ENCODE measurements at regions not wholly inside any gene's neighbourhood (a gene's known extent, or its start where the extent isn't known, plus 50 kb on each side); places are given as distances from the start of the nearest gene placed in this dataset.

DNA sequence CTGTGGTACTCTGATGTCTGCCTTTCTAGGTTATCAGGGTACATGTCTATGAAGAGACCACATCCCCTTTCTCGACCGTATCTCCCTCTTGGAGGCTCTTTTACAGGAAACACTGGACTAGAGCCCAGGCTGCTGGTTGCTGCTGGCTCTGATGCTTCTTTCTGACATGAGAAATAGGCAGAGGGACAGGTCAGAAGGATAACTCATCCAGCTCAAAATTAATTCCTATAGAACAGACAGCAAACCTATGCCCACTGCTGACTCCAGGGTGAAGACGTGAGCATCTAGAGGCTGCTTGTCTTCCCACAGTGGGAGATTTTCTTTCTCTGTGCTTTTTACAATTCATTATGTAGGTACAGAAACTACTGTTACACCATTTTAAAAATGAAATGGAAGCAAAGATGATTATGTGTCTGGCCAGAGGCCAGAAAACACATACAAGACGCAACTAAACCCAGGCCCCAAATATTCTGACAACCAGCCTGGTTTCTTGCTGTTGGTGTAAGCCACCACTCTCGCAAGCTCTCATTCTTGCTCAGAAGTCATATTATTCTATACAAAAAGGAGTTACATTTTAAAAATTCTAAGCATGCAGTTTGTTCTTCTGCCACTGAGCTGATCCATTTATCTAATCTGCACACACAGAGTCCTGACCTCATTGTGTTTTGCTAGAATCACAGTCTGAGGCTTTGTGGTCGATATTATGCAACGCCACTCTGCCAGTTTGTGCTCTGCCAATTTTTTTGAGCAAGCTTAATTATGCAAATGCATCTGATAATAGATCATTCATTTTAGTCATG lies 424.3 kb downstream of the KIF20B start:
- no peak for DNase-seq (ENCODE audit: low read depth)

DNA sequence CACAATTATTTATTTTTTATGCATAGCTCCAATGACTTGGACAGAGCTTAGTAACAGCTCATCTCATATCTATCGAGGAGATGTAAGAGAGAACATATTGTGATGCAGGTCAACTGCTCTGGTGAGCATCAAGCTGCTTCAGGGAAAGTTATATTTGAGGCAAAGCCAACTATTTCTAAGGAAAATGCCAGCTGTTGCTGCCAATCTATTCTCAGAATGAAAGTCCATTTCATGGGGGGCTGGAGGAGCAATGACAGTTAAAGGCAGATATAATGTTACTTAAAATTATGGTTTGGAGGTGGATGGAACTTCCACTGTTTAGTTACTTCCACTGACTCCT lies 424.8 kb downstream of the KIF20B start:
- no peak for DNase-seq (ENCODE audit: low read depth)

DNA sequence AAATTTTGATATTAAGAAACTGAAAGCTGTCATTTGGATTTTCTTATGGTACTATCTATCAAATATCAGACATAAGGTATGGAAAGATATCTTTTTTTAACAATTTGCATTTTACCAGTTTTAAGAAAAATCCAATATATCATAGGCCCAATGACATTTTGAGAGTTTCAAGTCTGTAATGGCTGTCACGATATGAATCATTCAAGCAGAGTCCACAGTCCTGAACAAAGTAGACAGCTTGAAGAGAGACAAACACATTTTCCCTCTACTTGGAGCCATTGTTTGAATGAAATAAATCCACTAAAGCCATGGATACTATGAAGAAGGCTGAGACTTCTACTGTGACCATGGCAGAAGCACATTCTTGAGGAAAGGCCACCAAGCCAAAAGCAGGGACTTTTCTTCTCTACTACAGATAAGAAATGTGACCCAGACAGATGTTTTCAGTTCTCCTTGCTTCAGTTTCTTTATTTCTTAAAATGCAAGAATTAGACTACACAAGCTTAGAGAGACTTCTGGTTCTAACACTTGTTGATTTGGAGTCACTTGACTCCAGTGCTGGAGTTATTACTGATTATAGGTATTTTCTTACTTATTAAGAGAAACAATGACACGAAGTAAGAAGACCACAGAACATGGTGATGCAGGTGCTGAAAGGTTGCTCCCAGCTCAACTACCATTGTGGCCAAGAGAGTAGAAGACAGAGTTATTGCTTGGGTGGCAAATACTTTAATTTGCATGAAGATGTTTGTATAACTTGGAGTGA lies 429.1 kb downstream of the KIF20B start:
- DNase-seq (ENCODE audit: low read depth): no peak

GRCh38 chr10:90133606-90134005 lies 432.2 kb downstream of the KIF20B start:
- DNase-seq (ENCODE audit: low read depth): no peak

DNA sequence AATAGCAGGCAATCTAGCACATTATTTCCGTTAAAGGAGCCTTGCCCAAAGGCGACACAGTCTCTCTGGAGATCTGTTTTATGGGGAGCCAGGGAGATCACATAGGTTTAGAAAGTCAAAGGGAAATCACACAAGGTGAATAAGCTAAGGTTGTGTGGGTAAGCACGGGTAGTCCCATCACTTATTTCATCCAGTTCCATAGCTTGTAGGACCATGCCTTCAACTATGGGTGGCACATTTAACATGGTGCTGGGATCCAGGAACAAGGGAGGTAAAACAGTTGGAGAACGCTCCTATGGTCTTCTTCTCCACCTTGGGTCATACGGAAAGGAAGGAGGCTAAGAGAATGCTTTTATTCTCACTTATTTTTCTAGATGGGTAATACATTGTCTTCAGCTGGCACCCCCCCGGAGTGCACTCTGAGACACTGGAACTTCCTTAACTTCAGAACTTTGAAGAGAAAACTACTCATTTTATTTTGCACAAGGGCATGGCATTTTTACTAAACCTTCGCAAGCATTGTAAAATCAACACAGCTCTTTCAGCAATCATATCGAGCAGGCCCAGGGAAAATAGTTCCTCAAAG lies 435.4 kb downstream of the KIF20B start:
- no peak for DNase-seq (ENCODE audit: low read depth)

DNA sequence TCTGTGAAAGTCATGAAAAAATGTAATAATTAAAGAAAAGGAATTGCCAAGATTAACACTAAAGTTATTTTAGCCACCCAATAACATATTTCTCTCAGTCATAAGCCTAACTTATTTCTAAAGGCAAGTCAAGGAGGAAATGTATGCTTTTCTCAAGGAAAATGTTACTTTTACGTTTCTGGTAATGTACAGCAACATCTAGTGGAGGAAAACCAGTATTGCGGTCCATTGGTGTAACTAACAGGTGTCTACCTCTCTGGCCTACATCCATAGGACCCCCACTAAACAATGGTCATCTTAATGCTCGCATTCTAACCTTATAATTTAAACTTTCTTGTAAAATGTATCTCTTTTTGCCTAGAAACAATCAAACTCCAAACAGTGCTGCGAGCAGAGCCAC lies 437.5 kb downstream of the KIF20B start:
- DNase-seq (ENCODE audit: low read depth): no peak

DNA sequence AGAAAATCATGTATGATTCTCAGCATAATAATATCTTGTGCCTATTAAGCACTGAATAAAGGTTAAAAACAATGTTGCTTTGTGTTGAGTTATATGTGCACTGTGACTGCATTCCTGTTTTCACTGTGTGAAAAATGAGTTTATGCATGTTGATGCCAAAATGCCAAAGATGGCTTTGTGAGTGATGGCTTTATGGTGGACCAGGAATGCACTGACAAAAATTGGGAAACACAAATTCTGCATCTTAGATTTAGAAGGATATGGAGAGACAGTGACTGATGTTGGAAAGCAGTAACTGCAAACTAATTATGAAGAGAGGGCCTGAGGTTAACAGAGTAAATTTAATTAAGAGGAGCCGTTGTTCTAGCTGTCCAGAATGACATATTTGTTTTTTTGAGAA lies 440.4 kb downstream of the KIF20B start:
- DNase-seq (ENCODE audit: low read depth): no peak

- DNase-seq (ENCODE audit: low read depth): no peak
Measured at GRCh38 chr10:90143937-90144336, 442.5 kb downstream of the KIF20B start.

GRCh38 chr10:90148116-90148855 lies 446.9 kb downstream of the KIF20B start:
- peak; percentile 49 for DNase-seq (ENCODE audit: low read depth)

DNA sequence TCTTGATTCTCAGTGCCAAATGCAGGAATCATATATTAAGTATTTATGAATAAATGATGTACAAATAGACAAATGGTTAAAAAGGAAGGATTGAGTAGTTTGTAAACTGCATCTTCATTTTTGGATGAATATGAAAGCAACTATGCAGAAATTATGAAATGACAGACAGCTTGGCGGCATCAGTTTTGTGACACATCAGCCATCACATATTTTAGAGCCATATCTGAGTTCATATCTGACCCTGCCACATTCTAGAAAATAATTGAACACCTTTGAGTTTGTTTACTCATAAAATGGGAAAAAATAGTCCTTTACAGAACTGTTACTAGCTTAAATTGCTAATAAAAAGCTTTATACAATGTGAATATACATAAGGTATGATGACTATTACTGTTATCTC lies 448.2 kb downstream of the KIF20B start:
- no peak for DNase-seq (ENCODE audit: low read depth)

- peak; percentile 82 for DNase-seq (ENCODE audit: low read depth)
Measured at GRCh38 chr10:90162271-90162853, 461.0 kb downstream of the KIF20B start.

- peak; percentile 79 for DNase-seq (ENCODE audit: low read depth)
Measured at GRCh38 chr10:90167174-90168064, 466.0 kb downstream of the KIF20B start.

- DNase-seq (ENCODE audit: low read depth): no peak
Measured at GRCh38 chr10:90168244-90168643, 466.9 kb downstream of the KIF20B start.

DNA sequence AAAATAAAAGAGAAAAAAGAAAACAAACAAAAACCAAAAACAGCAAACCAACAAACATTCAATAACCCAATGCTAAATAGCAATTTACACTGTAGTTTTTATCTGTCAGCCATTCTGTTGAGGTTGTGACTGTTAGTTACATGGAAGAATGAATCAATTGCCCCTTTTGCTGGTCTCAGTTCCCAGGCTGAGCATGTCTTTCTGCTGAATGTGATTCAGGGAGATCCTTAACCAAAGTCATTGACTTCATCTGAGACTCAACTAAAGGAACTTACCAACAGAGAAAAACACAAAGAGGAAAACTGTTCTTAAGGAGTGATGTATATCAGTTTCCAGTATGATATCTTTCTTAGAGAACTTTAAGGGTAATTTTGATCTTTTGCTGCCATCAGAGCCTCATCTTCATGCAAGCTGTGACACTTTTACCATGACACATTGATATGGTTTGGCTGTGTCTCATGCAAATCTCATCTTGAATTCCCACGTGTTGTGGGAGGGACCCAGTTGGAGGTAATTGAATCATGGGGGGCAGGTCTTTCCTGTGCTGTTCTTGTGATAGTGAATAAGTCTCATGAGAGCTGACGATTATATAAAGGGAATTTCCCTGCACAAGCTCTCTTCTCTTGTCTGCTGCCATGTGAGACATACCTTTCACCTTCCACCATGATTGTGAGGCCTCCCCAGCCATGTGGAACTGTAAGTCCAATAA lies 469.8 kb downstream of the KIF20B start:
- DNase-seq (ENCODE audit: low read depth): no peak

GRCh38 chr10:90174531-90174930 lies 473.1 kb downstream of the KIF20B start:
- DNase-seq (ENCODE audit: low read depth): no peak

GRCh38 chr10:90175161-90175681 lies 473.8 kb downstream of the KIF20B start:
- no peak for DNase-seq (ENCODE audit: low read depth)

DNA sequence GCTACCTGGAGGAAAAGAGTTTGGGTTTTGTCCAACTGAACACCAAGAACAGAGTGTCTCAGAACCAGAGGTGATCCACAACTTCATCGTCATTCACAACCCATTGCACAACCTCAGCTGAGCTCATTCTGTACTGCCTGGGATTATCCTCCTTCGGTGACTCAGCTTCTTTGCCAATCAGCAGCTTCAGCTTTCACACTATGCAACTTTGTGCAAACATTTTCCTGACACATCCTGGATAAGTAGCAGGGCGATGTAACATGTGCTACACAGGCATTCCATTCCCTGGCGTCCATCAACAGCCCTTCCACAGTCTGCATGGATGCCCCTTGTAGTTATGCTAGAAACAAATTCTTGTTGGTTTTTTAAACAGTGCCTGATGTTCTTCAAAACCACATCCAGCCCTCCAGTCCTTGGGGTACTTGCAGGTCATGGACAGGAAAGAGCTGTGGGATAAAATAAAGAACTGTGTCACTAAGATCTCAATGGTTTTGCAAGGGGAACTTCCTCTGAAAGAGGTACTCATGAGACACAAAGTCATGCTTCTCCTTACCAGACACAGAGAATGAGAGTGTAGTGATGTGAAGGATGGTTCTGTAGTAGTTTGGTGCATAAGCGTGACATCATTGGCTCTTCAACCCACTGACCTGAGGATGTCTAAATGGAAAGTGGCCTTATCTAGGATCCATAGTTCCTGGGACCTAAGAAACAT lies 478.5 kb downstream of the KIF20B start:
- DNase-seq (ENCODE audit: low read depth): peak; percentile 98

- no peak for DNase-seq (ENCODE audit: low read depth)
Measured at GRCh38 chr10:90180886-90181691, 479.7 kb downstream of the KIF20B start.

- no peak for DNase-seq (ENCODE audit: low read depth)
Measured at GRCh38 chr10:90192825-90193224, 491.4 kb downstream of the KIF20B start.
